Panc1 (cell line): ENCODE measurements at regions not wholly inside any gene's neighbourhood (a gene's known extent, or its start where the extent isn't known, plus 50 kb on each side); places are given as distances from the start of the nearest gene placed in this dataset.

ENCODE experiments used
- CTCF ChIP-seq: fragments of 450-650 bp; IDR thresholded peaks from 2 replicates; pipeline ENCODE4 v1.5.1; 2017; ENCODE audit warnings: mild to moderate bottlenecking
- REST ChIP-seq, 2 experiments: IDR thresholded peaks; 2 replicates each; pipeline ENCODE4 v1.6.1; 2011 to 2012; ENCODE audit warnings: low read depth in 2 of 2, control low read depth in 1 of 2, low read length in 1 of 2, mild to moderate bottlenecking in 1 of 2, moderate library complexity in 1 of 2; ENCODE audit not compliant: insufficient read depth in 1 of 2

GRCh38 chr2:211162911-211163310, 606.5 kb downstream of the CPS1 start:
- TF ChIP-seq CTCF (no peak), REST (IDR thresholded peaks at IDR 0.05; ENCODE audit: insufficient read depth in 1 of 2, low read depth in 2 of 2, low read length in 1 of 2) (no peak)
